ENCODE measurements at regions not wholly inside any gene's neighbourhood (a gene's known extent, or its start where the extent isn't known, plus 50 kb on each side); places are given as distances from the start of the nearest gene placed in this dataset.

GRCh38 chr4:104408878-104409277, 85.8 kb downstream of the CXXC4 start:
- no peak for TF ChIP-seq POLR2A (IDR thresholded peaks at IDR 0.05)
- TF ChIP-seq CTCF (IDR thresholded peaks at IDR 0.05) = no peak
